ENCODE measurements at regions not wholly inside any gene's neighbourhood (a gene's known extent, or its start where the extent isn't known, plus 50 kb on each side); places are given as distances from the start of the nearest gene placed in this dataset.

- TF ChIP-seq, protein P1, sequence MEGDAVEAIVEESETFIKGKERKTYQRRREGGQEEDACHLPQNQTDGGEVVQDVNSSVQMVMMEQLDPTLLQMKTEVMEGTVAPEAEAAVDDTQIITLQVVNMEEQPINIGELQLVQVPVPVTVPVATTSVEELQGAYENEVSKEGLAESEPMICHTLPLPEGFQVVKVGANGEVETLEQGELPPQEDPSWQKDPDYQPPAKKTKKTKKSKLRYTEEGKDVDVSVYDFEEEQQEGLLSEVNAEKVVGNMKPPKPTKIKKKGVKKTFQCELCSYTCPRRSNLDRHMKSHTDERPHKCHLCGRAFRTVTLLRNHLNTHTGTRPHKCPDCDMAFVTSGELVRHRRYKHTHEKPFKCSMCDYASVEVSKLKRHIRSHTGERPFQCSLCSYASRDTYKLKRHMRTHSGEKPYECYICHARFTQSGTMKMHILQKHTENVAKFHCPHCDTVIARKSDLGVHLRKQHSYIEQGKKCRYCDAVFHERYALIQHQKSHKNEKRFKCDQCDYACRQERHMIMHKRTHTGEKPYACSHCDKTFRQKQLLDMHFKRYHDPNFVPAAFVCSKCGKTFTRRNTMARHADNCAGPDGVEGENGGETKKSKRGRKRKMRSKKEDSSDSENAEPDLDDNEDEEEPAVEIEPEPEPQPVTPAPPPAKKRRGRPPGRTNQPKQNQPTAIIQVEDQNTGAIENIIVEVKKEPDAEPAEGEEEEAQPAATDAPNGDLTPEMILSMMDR (conservative IDR thresholded peaks at IDR 0.05), result no peak
- Mint-ChIP-seq H3K4me3 (no peak overlapping the region), H3K36me3 (no peaks in the 10 kb centered on the region), H3K27ac (no peak overlapping the region), H3K4me1 (ENCODE audit: unreplicated experiment) (peaks cover 5% of the 10 kb centered on the region), H3K27me3 (peaks cover 62% of the 10 kb centered on the region), H3K9me3 (no peaks in the 10 kb centered on the region)
- DNase-seq (ENCODE audit: extremely low spot score, unreplicated experiment), result no peak
These were observed 173.3 kb downstream of the MELK start for GRCh38 chr9:36745977-36746376.

DNA sequence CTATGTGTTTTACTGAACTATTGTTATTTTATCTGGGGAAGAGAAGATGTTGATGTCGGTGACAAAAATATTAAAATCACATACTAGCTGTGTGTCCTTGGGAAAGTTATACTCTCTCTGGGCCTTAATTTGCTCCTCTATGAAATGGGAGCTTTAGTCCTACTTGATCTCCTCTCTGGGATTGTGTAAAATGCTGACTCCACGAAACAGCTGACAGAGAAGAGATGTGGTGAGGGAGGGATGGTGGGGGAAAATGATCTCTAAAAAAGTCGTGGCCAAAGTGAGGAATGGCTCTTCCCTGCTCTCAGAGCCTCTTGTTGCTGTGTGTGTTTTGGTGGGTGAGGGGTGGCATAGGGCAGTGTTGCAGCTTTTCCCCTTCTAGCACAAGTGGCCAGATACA, 173.7 kb downstream of the MELK start:
- Mint-ChIP-seq H3K9me3 (no peaks in the 10 kb centered on the region), H3K4me1 (ENCODE audit: unreplicated experiment) (peaks cover 5% of the 10 kb centered on the region), H3K27ac (no peak overlapping the region), H3K36me3 (no peaks in the 10 kb centered on the region), H3K4me3 (no peak overlapping the region), H3K27me3 (peaks cover 62% of the 10 kb centered on the region)
- no peak for DNase-seq (ENCODE audit: extremely low spot score, unreplicated experiment)
- TF ChIP-seq, protein P1 (conservative IDR thresholded peaks at IDR 0.05), result no peak

- no peak overlapping the region for H3K27ac Mint-ChIP-seq
- no peak overlapping the region for H3K4me3 Mint-ChIP-seq
- DNase-seq (ENCODE audit: extremely low spot score, unreplicated experiment), result no peak
- peaks cover 64% of the 10 kb centered on the region for H3K27me3 Mint-ChIP-seq
- TF ChIP-seq, protein P1 (conservative IDR thresholded peaks at IDR 0.05), result no peak
- H3K36me3 Mint-ChIP-seq, result no peaks in the 10 kb centered on the region
- H3K4me1 Mint-ChIP-seq (ENCODE audit: unreplicated experiment), result peaks cover 5% of the 10 kb centered on the region
- H3K9me3 Mint-ChIP-seq, result no peaks in the 10 kb centered on the region
These were observed 175.7 kb downstream of the MELK start for GRCh38 chr9:36748322-36748899.

- no peaks in the 10 kb centered on the region for H3K36me3 Mint-ChIP-seq
- peaks cover 5% of the 10 kb centered on the region for H3K4me1 Mint-ChIP-seq (ENCODE audit: unreplicated experiment)
- peaks cover 65% of the 10 kb centered on the region for H3K27me3 Mint-ChIP-seq
- no peaks in the 10 kb centered on the region for H3K9me3 Mint-ChIP-seq
- DNase-seq (ENCODE audit: extremely low spot score, unreplicated experiment), result no peak
- H3K4me3 Mint-ChIP-seq, result no peak overlapping the region
- TF ChIP-seq, protein P1 (conservative IDR thresholded peaks at IDR 0.05), result no peak
- H3K27ac Mint-ChIP-seq, result no peak overlapping the region
These were observed 176.8 kb downstream of the MELK start for GRCh38 chr9:36749461-36749860.

DNA sequence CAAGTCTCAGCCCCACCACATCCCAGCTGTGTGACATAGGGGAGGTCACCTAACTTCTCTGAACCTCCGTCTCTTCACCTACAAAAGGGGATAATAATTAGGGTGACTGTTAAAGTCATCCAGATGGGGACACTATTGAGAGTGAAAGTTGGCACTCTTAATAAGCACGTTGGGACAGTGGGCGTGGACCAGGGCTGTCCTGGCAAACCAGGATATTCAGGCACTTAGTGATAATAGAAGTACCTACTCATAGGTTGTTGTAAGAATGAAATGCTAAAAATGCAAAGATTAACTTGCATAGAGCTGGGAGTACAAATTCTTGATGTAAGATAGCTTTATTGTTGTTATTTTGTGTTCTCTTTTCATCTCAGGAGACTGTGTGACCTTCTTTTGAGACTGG, 177.9 kb downstream of the MELK start:
- H3K4me1 Mint-ChIP-seq (ENCODE audit: unreplicated experiment), result peaks cover 5% of the 10 kb centered on the region
- TF ChIP-seq, protein P1 (conservative IDR thresholded peaks at IDR 0.05), result no peak
- DNase-seq (ENCODE audit: extremely low spot score, unreplicated experiment), result no peak
- H3K9me3 Mint-ChIP-seq, result no peaks in the 10 kb centered on the region
- no peaks in the 10 kb centered on the region for H3K36me3 Mint-ChIP-seq
- no peak overlapping the region for H3K27ac Mint-ChIP-seq
- no peak overlapping the region for H3K4me3 Mint-ChIP-seq
- peaks cover 72% of the 10 kb centered on the region for H3K27me3 Mint-ChIP-seq

DNA sequence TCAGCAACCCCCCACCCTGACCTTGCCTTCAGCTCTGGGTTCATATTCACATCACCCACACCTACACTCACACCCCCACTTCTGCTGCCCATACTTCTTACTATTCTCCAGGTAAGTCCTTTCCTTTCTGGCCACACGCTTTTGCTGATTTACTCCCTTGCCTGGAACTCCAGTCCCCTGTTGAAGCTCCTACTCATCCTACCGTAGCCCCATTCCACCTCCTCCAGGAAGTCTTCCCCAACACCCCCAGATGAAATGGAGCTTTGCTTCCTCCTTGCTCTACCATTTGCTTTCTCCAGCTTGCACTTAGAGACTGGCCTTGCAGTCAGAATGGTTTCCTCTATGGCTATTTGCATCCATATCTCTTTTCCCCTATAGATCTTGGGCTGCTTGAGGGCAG, 182.3 kb downstream of the MELK start:
- H3K27me3 Mint-ChIP-seq, result peaks cover 82% of the 10 kb centered on the region
- H3K9me3 Mint-ChIP-seq, result no peaks in the 10 kb centered on the region
- no peak for DNase-seq (ENCODE audit: extremely low spot score, unreplicated experiment)
- no peak overlapping the region for H3K27ac Mint-ChIP-seq
- H3K36me3 Mint-ChIP-seq, result no peaks in the 10 kb centered on the region
- H3K4me3 Mint-ChIP-seq, result no peak overlapping the region
- TF ChIP-seq, protein P1 (conservative IDR thresholded peaks at IDR 0.05), result no peak
- H3K4me1 Mint-ChIP-seq (ENCODE audit: unreplicated experiment), result no peaks in the 10 kb centered on the region
